ENCODE measurements at regions not wholly inside any gene's neighbourhood (a gene's known extent, or its start where the extent isn't known, plus 50 kb on each side); places are given as distances from the start of the nearest gene placed in this dataset.

- TF ChIP-seq GATA2 (IDR thresholded peaks at IDR 0.05; ENCODE audit: low read depth, low read length) = no peak
- no peak for TF ChIP-seq GATA3 (IDR thresholded peaks at IDR 0.05; ENCODE audit: low read depth, low read length)
These were observed 313.4 kb upstream of the MOCS1 start for GRCh38 chr6:40247516-40248115.

Data from SH-SY5Y (cell line).